Smooth muscle cell (in vitro differentiated cells): ENCODE measurements at regions not wholly inside any gene's neighbourhood (a gene's known extent, or its start where the extent isn't known, plus 50 kb on each side); places are given as distances from the start of the nearest gene placed in this dataset.

Experiments used
- DNase-seq: peaks from one replicate; lab custom pipeline; 2025; ENCODE audit not compliant: unreplicated experiment; lab: John Stamatoyannopoulos, UW
- H2AFZ ChIP-seq: fragments of 200-600 bp; sonication (generic); 2 replicates; pipeline ENCODE4 v1.6.0; 2016; ENCODE audit warnings: antibody characterized with exemption, low read depth, mild to moderate bottlenecking
- H3F3A ChIP-seq: fragments of 200-600 bp; sonication (generic); 2 replicates; pipeline ENCODE4 v1.6.0; 2017; ENCODE audit warnings: antibody characterized with exemption, low read depth
- H3K27ac ChIP-seq: fragments of 200-600 bp; sonication (generic); 2 replicates; pipeline ENCODE4 v1.5.1; 2016; ENCODE audit warnings: low read depth, mild to moderate bottlenecking
- H3K27me3 ChIP-seq: fragments of 200-600 bp; sonication (generic); 2 replicates; pipeline ENCODE4 v1.6.1; 2016; ENCODE audit warnings: low read depth, mild to moderate bottlenecking
- H3K36me3 ChIP-seq: fragments of 200-600 bp; sonication (generic); 2 replicates; pipeline ENCODE4 v1.5.1; 2016; ENCODE audit warnings: low read depth
- H3K4me1 ChIP-seq: fragments of 200-600 bp; sonication (generic); 2 replicates; pipeline ENCODE4 v1.5.1; 2016; ENCODE audit warnings: low read depth
- H3K4me2 ChIP-seq: fragments of 200-600 bp; sonication (generic); 2 replicates; pipeline ENCODE4 v1.6.0; 2016; ENCODE audit warnings: mild to moderate bottlenecking
- H3K4me3 ChIP-seq: fragments of 200-600 bp; sonication (generic); 2 replicates; pipeline ENCODE4 v1.5.1; 2016; ENCODE audit warnings: mild to moderate bottlenecking
- H3K79me2 ChIP-seq: fragments of 200-600 bp; sonication (generic); 2 replicates; pipeline ENCODE4 v1.6.0; 2016; ENCODE audit warnings: low read depth, mild to moderate bottlenecking
- H3K9ac ChIP-seq: fragments of 200-600 bp; sonication (generic); 2 replicates; pipeline ENCODE4 v1.6.0; 2016; ENCODE audit warnings: low read depth
- H3K9me3 ChIP-seq: fragments of 200-600 bp; sonication (generic); replicated peaks from 2 replicates; pipeline ENCODE4 v1.5.1; 2016; ENCODE audit warnings: low read depth
- H4K20me1 ChIP-seq: fragments of 200-600 bp; sonication (generic); 2 replicates; pipeline ENCODE4 v1.6.0; 2016; ENCODE audit warnings: low read depth
- WGBS: methylation state at CpG from one replicate; pipeline ENCODE4 v1.1.7; 2016; ENCODE audit warnings: low lambda C conversion rate; 5-methylcytosine and 5-hydroxymethylcytosine counted together
- TF ChIP-seq, protein P1 (sequence below): fragments of 200-600 bp; sonication (generic); IDR thresholded peaks from 2 replicates; pipeline ENCODE4 v1.5.1; 2017; ENCODE audit warnings: borderline replicate concordance, mild to moderate bottlenecking, antibody characterized with exemption; ENCODE audit not compliant: insufficient read depth, poor library complexity, severe bottlenecking

GRCh38 chr10:123559823-123560092 lies 106.4 kb upstream of the GPR26 start:
- H3K79me2 ChIP-seq: no peaks in the 10 kb centered on the region
- no peak overlapping the region for H3K4me3 ChIP-seq
- TF ChIP-seq, protein P1, sequence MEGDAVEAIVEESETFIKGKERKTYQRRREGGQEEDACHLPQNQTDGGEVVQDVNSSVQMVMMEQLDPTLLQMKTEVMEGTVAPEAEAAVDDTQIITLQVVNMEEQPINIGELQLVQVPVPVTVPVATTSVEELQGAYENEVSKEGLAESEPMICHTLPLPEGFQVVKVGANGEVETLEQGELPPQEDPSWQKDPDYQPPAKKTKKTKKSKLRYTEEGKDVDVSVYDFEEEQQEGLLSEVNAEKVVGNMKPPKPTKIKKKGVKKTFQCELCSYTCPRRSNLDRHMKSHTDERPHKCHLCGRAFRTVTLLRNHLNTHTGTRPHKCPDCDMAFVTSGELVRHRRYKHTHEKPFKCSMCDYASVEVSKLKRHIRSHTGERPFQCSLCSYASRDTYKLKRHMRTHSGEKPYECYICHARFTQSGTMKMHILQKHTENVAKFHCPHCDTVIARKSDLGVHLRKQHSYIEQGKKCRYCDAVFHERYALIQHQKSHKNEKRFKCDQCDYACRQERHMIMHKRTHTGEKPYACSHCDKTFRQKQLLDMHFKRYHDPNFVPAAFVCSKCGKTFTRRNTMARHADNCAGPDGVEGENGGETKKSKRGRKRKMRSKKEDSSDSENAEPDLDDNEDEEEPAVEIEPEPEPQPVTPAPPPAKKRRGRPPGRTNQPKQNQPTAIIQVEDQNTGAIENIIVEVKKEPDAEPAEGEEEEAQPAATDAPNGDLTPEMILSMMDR: no peak
- no peak overlapping the region for H3K27ac ChIP-seq
- no peaks in the 10 kb centered on the region for H4K20me1 ChIP-seq
- peaks cover 14% of the 10 kb centered on the region for H3K27me3 ChIP-seq
- no peaks in the 10 kb centered on the region for H3K9me3 ChIP-seq
- no peak overlapping the region for H3K4me2 ChIP-seq
- H2AFZ ChIP-seq: no peak overlapping the region
- WGBS: 80% methylated on average over 7 of the region's 7 CpGs
- no peaks in the 10 kb centered on the region for H3F3A ChIP-seq
- DNase-seq: no peak
- H3K36me3 ChIP-seq: no peaks in the 10 kb centered on the region
- no peak overlapping the region for H3K9ac ChIP-seq
- no peaks in the 10 kb centered on the region for H3K4me1 ChIP-seq

DNA sequence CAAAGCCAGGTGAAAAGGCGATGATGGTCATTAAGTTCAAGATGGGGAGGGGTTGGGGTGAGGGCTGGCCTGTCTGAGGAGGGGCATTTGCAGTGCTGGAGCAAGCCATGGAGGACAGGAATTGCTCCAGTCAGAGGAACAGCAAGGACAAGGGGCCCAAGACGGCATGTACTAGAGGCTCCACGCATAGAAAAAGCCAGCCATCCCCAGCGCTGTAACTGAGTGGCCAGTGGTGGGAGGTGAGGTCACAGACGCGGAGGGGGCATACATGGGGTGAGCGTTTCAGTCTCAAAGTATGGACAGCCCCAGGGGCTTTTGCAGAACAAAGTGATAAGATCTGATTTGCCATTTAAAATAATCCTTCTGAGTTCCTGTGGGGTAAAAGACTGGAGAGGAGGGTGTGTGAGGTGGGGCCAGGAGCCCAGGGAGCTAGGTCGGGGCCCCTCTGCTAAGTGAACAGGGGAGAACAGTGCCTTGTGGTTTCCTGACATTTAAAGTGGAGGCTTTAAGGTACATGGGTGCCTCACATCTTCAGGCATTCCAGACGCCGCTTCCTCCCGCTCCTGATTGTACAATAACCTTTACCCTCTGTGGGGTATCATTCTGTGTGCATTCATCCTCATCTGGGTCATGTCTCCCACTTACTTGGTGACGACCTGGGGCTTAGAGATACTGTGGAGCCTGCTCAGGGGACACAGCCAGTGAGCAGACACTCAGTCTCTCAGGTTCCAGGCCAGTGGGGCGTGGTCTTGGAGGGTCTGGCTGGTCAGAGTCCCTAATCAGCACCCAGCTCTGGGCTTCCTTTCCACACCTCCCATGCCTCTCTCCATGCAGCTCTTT lies 105.6 kb upstream of the GPR26 start:
- Histone ChIP-seq H2AFZ (no peak overlapping the region), H3K4me3 (no peak overlapping the region), H3F3A (no peaks in the 10 kb centered on the region), H3K27me3 (peaks cover 6% of the 10 kb centered on the region), H3K27ac (no peak overlapping the region), H3K36me3 (no peaks in the 10 kb centered on the region), H3K9ac (no peak overlapping the region), H3K4me2 (no peak overlapping the region), H3K79me2 (no peaks in the 10 kb centered on the region), H3K9me3 (no peaks in the 10 kb centered on the region), H4K20me1 (no peaks in the 10 kb centered on the region), H3K4me1 (no peaks in the 10 kb centered on the region)
- TF ChIP-seq, protein P1: no peak
- DNase-seq: no peak
- WGBS: 63% methylated on average over 13 of the region's 13 CpGs

DNA sequence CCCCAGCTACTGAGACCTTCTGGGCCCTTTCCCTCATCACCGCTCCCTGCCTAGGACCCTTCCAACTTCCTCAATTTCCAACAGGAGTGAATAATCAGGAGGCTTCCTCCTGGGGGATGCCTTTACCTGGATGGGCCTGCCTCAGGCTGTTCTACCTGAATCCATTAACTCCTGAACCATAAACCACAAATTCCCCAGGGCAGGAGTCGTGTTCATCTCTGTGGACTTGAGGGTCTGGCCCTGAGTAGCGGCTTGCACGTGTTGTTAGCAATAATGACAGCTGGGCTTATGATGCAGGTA lies 105.1 kb upstream of the GPR26 start:
- H3K27me3 ChIP-seq: peaks cover 5% of the 10 kb centered on the region
- H3K9ac ChIP-seq: no peak overlapping the region
- no peak overlapping the region for H3K27ac ChIP-seq
- TF ChIP-seq, protein P1: no peak
- 55% methylated on average over 4 of the region's 4 CpGs for WGBS
- H3F3A ChIP-seq: no peaks in the 10 kb centered on the region
- no peaks in the 10 kb centered on the region for H3K4me1 ChIP-seq
- H3K4me3 ChIP-seq: no peak overlapping the region
- no peaks in the 10 kb centered on the region for H4K20me1 ChIP-seq
- no peak for DNase-seq
- H3K4me2 ChIP-seq: no peak overlapping the region
- no peaks in the 10 kb centered on the region for H3K9me3 ChIP-seq
- no peak overlapping the region for H2AFZ ChIP-seq
- H3K79me2 ChIP-seq: no peaks in the 10 kb centered on the region
- no peaks in the 10 kb centered on the region for H3K36me3 ChIP-seq

DNA sequence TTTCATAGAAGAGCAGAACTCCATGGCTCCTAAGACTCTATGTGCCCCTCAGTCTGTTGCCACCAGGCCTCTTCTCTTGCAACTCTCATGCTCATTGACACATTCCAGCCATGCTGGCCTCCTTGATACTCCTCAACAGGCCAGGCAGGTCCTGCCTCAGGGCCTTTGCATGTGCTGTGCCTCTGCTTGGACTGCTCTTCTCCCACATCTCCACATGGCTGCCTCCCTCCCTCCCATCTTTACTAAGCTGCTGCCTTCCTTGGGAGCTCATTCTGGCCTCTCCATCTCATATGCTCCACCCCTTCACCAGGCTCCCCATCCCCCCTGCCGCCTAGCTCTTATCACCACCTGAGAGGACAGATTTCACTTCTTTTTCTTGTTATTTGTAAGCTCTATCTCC lies 103.8 kb upstream of the GPR26 start:
- H3K27ac ChIP-seq: no peak overlapping the region
- H3K9me3 ChIP-seq: no peaks in the 10 kb centered on the region
- TF ChIP-seq, protein P1: no peak
- no peaks in the 10 kb centered on the region for H3K79me2 ChIP-seq
- no peaks in the 10 kb centered on the region for H3K4me1 ChIP-seq
- H3K36me3 ChIP-seq: no peaks in the 10 kb centered on the region
- H3F3A ChIP-seq: no peaks in the 10 kb centered on the region
- WGBS: 95% methylated on average over 1 of the region's 1 CpG
- no peak for DNase-seq
- peaks cover 5% of the 10 kb centered on the region for H3K27me3 ChIP-seq
- H4K20me1 ChIP-seq: no peaks in the 10 kb centered on the region
- no peak overlapping the region for H3K4me3 ChIP-seq
- H3K4me2 ChIP-seq: no peak overlapping the region
- H2AFZ ChIP-seq: no peak overlapping the region
- no peak overlapping the region for H3K9ac ChIP-seq
